Bone marrow (tissue), 2 donors: ENCODE measurements at regions not wholly inside any gene's neighbourhood (a gene's known extent, or its start where the extent isn't known, plus 50 kb on each side); places are given as distances from the start of the nearest gene placed in this dataset.
A peak's percentile ranks its signal among the peaks of the same experiment; 100 is the strongest.
"Not testable (repeated sequence)": the region's sequence is repeated elsewhere in the genome, so short reads cannot be mapped to it uniquely, and the experiment has no call there.

Experiments used
- DNase-seq, 2 donors: peaks; one replicate each; lab custom pipeline; 2025; lab: John Stamatoyannopoulos, UW

DNA sequence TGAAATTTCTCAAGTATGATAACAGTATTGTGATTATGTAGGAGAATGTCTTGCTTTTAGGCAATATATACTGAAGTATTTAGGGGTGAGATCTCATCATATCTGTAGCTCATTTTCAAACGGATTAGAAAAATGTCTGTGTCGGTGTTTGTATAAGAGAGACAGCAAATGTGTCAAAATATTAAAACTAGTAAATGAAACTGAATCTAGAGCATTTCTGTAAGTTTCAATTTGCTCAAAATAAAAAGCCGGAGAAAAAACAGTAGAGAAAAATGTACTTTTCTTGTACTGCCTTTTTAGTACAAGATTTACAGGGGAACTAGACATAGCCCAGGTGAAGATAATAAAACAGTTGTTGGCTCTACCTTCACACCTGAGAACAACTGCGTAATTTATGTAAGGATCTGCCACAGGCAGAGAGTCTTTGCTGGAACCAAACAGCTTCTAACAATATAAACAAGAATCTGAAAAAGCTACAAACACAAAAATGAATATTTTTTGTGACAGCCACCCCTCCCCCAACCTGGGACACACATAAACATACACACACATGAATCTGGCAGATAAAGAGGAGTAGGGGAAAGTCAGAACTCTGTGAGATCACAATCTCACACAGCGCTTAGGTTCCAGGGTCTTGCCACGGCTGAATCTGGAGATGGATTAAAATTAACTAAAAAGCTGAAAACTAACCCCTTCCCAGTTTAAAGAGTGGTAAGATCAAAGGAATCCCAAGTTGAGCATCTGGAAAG, 153.3 kb downstream of the AVL9 start:
- DNase-seq: no peak

GRCh38 chr7:32645255-32645654, 150.0 kb downstream of the AVL9 start:
- DNase-seq: not testable (repeated sequence)

DNA sequence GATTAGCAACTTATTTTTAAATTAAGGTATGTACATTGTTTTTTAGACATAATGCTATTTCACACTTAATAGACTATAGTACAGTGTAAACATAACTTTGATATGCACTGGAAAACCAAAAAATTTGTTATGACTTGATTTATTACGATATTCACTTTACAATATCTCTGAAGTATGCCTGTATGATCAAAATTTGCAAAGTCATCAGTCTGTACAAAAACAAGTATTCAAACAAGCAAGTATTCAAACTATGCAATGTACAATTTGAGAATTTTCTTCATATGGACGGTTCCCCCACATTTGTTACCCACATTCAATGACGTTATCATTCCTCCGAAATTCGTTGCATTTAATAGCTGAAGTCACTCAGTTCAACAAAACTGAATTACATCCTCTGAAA, 147.9 kb downstream of the AVL9 start:
- DNase-seq: no peak

DNA sequence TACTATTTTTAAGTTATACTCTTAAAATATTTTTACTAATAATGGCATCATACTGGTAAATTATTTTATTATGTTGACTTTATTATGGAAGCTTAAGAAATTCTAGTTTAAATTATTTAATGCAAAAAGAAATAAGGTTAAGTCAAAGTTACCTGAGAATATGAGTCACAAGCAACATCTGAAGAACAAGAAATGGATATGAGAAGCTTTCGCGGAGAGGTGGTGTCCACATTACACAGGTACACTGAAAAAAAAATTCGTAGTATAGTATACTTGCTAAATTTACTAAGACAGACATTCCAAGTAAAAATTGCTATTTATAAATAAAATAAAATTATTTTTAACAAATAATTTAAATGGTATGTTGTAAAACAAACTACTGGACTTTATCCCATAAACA, 143.8 kb downstream of the AVL9 start:
- no peak for DNase-seq

DNA sequence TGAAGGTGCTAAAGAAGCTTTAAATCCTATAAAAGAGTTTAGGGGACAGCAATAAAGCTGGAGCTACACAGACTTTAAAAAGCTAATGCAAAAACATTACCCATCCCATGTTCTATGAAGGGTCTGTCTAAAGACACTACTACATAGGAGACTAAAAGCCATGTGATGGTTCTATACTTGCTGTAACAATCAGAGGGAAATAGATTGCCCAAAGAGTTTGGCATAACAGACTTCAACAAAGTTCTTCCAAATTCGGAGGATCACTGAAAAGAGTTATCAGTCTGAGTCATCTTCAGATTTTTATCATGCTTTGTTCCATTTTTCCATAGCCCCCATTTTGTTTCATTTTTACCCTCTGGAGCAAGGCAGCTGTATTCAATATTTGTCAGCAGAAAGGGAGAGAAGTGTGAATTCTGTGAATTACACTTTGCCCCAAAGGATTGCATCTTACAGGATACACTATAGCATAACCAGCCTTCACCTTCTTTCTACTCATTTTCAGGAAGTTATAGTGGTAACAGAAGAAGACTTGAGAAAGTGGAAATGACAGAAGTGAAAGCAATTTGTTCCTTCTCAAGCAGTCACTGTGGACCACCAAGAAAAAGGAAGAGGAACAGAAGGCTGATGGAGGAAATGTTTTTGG, 143.3 kb downstream of the AVL9 start:
- DNase-seq: peak in 1 of 2 donors; percentile 41
